ENCODE measurements at regions not wholly inside any gene's neighbourhood (a gene's known extent, or its start where the extent isn't known, plus 50 kb on each side); places are given as distances from the start of the nearest gene placed in this dataset.

GRCh38 chr16:77064037-77064436 lies 127.0 kb upstream of the MON1B start:
- Histone ChIP-seq H3K4me1 (no peaks in the 10 kb centered on the region), H3K27me3 (no peaks in the 10 kb centered on the region), H3K36me3 (no peaks in the 10 kb centered on the region), H3K4me3 (no peak overlapping the region), H3K9me3 (no peaks in the 10 kb centered on the region), H3K27ac (no peak overlapping the region)
- TF ChIP-seq POLR2A (IDR thresholded peaks at IDR 0.05) (no peak), POLR2AphosphoS5 (IDR thresholded peaks at IDR 0.05) (no peak), CTCF (IDR thresholded peaks at IDR 0.05) (no peak)
- no peak for DNase-seq (ENCODE audit: low spot score in 2 of 2)
- intact Hi-C loops (cut with DNase I; ENCODE audit: low total_unique reads): no loop called here

GRCh38 chr16:77066896-77067496 lies 124.0 kb upstream of the MON1B start:
- H3K9me3 ChIP-seq: no peaks in the 10 kb centered on the region
- TF ChIP-seq CTCF (IDR thresholded peaks at IDR 0.05) (no peak), POLR2A (IDR thresholded peaks at IDR 0.05) (no peak), POLR2AphosphoS5 (IDR thresholded peaks at IDR 0.05) (no peak)
- H3K27ac ChIP-seq: no peak overlapping the region
- no peaks in the 10 kb centered on the region for H3K36me3 ChIP-seq
- no peaks in the 10 kb centered on the region for H3K27me3 ChIP-seq
- intact Hi-C loops (cut with DNase I; ENCODE audit: low total_unique reads): no loop called here
- H3K4me1 ChIP-seq: no peaks in the 10 kb centered on the region
- H3K4me3 ChIP-seq: no peak overlapping the region
- DNase-seq (ENCODE audit: low spot score in 2 of 2): no peak

- H3K4me3 ChIP-seq: no peak overlapping the region
- TF ChIP-seq CTCF (IDR thresholded peaks at IDR 0.05) (no peak), POLR2AphosphoS5 (IDR thresholded peaks at IDR 0.05) (no peak), POLR2A (IDR thresholded peaks at IDR 0.05) (no peak)
- intact Hi-C loops (cut with DNase I; ENCODE audit: low total_unique reads): no loop called here
- no peaks in the 10 kb centered on the region for H3K9me3 ChIP-seq
- H3K36me3 ChIP-seq: no peaks in the 10 kb centered on the region
- H3K27me3 ChIP-seq: no peaks in the 10 kb centered on the region
- no peaks in the 10 kb centered on the region for H3K4me1 ChIP-seq
- DNase-seq (ENCODE audit: low spot score in 2 of 2): no peak
- H3K27ac ChIP-seq: no peak overlapping the region
Measured at GRCh38 chr16:77067900-77068299, 123.1 kb upstream of the MON1B start.

- intact Hi-C loops (cut with DNase I; ENCODE audit: low total_unique reads): no loop called here
Measured at GRCh38 chr16:77068402-77068801, 122.6 kb upstream of the MON1B start.

GRCh38 chr16:77069929-77070328 lies 121.1 kb upstream of the MON1B start:
- TF ChIP-seq CTCF (IDR thresholded peaks at IDR 0.05): no peak
- no peak for TF ChIP-seq POLR2A (IDR thresholded peaks at IDR 0.05)
- TF ChIP-seq POLR2AphosphoS5 (IDR thresholded peaks at IDR 0.05): no peak
- H3K4me1 ChIP-seq: no peaks in the 10 kb centered on the region
- no peak overlapping the region for H3K4me3 ChIP-seq
- intact Hi-C loops (cut with DNase I; ENCODE audit: low total_unique reads): no loop called here
- no peaks in the 10 kb centered on the region for H3K36me3 ChIP-seq
- H3K27ac ChIP-seq: no peak overlapping the region
- no peaks in the 10 kb centered on the region for H3K9me3 ChIP-seq
- no peaks in the 10 kb centered on the region for H3K27me3 ChIP-seq
- no peak for DNase-seq (ENCODE audit: low spot score in 2 of 2)

More at GRCh38 chr16:77068402-77068801, 122.6 kb upstream of the MON1B start:
- Histone ChIP-seq H3K36me3 (no peaks in the 10 kb centered on the region), H3K27ac (no peak overlapping the region), H3K4me1 (no peaks in the 10 kb centered on the region), H3K4me3 (no peak overlapping the region), H3K9me3 (no peaks in the 10 kb centered on the region), H3K27me3 (no peaks in the 10 kb centered on the region)
- no peak for TF ChIP-seq POLR2A (IDR thresholded peaks at IDR 0.05)
- no peak for TF ChIP-seq CTCF (IDR thresholded peaks at IDR 0.05)
- TF ChIP-seq POLR2AphosphoS5 (IDR thresholded peaks at IDR 0.05): no peak
- no peak for DNase-seq (ENCODE audit: low spot score in 2 of 2)

Data from breast epithelium (tissue), 4 donors.